Progenitor cell of endocrine pancreas (in vitro differentiated cells): ENCODE measurements at regions not wholly inside any gene's neighbourhood (a gene's known extent, or its start where the extent isn't known, plus 50 kb on each side); places are given as distances from the start of the nearest gene placed in this dataset.

Source experiments
- DNase-seq: peaks from one replicate; pipeline ENCODE4 v3.0.0; 2021; ENCODE audit warnings: low spot score; ENCODE audit not compliant: unreplicated experiment
- H3K27ac Mint-ChIP-seq: 2 replicates; pipeline ENCODE4 v1.8.0; 2021; ENCODE audit warnings: mild to moderate bottlenecking, moderate library complexity, mixed read lengths
- H3K27me3 Mint-ChIP-seq: 2 replicates; pipeline ENCODE4 v1.8.0; 2021; ENCODE audit warnings: mixed read lengths
- H3K36me3 Mint-ChIP-seq: 2 replicates; pipeline ENCODE4 v1.8.0; 2022; ENCODE audit warnings: mixed read lengths; ENCODE audit not compliant: insufficient read depth
- H3K4me1 Mint-ChIP-seq: 2 replicates; pipeline ENCODE4 v1.8.0; 2021; ENCODE audit warnings: low read depth, mixed read lengths
- H3K4me3 Mint-ChIP-seq: 2 replicates; pipeline ENCODE4 v1.8.0; 2021; ENCODE audit warnings: low read depth, mild to moderate bottlenecking, moderate library complexity, mixed read lengths
- H3K9me3 Mint-ChIP-seq: 2 replicates; pipeline ENCODE4 v1.8.0; 2021; ENCODE audit warnings: low read depth, mixed read lengths
- CTCF ChIP-seq: fragments of 200-600 bp; sonication (generic); IDR thresholded peaks from one replicate; pipeline ENCODE4 v1.5.0; 2021; ENCODE audit warnings: antibody characterized with exemption, mild to moderate bottlenecking; ENCODE audit not compliant: unreplicated experiment

GRCh38 chr16:54342966-54343365, 56.4 kb upstream of the IRX3 start:
- TF ChIP-seq CTCF, result no peak
- DNase-seq, result no peak
- Mint-ChIP-seq H3K4me3 (no peak overlapping the region), H3K27me3 (peaks cover 25% of the 10 kb centered on the region), H3K36me3 (no peaks in the 10 kb centered on the region), H3K4me1 (peaks cover 2% of the 10 kb centered on the region), H3K27ac (no peak overlapping the region), H3K9me3 (no peaks in the 10 kb centered on the region)

- Mint-ChIP-seq H3K27ac (no peak overlapping the region), H3K4me3 (no peak overlapping the region), H3K36me3 (no peaks in the 10 kb centered on the region), H3K4me1 (peaks cover 2% of the 10 kb centered on the region), H3K27me3 (peaks cover 29% of the 10 kb centered on the region), H3K9me3 (no peaks in the 10 kb centered on the region)
- no peak for DNase-seq
- TF ChIP-seq CTCF, result no peak
Measured at GRCh38 chr16:54341892-54342776, 55.5 kb upstream of the IRX3 start.

- H3K4me1 Mint-ChIP-seq, result peaks cover 2% of the 10 kb centered on the region
- no peaks in the 10 kb centered on the region for H3K36me3 Mint-ChIP-seq
- H3K9me3 Mint-ChIP-seq, result no peaks in the 10 kb centered on the region
- no peak overlapping the region for H3K4me3 Mint-ChIP-seq
- H3K27ac Mint-ChIP-seq, result no peak overlapping the region
- H3K27me3 Mint-ChIP-seq, result peaks cover 37% of the 10 kb centered on the region
- DNase-seq, result no peak
- TF ChIP-seq CTCF, result no peak
Measured at GRCh38 chr16:54340531-54340930, 53.9 kb upstream of the IRX3 start.

- no peaks in the 10 kb centered on the region for H3K36me3 Mint-ChIP-seq
- no peak for TF ChIP-seq CTCF
- H3K9me3 Mint-ChIP-seq, result no peaks in the 10 kb centered on the region
- DNase-seq, result no peak
- peaks cover 36% of the 10 kb centered on the region for H3K27me3 Mint-ChIP-seq
- peaks cover 2% of the 10 kb centered on the region for H3K4me1 Mint-ChIP-seq
- H3K27ac Mint-ChIP-seq, result no peak overlapping the region
- H3K4me3 Mint-ChIP-seq, result no peak overlapping the region
Measured at GRCh38 chr16:54336631-54337204, 50.1 kb upstream of the IRX3 start.
